GM18505 (cell line): ENCODE measurements at regions not wholly inside any gene's neighbourhood (a gene's known extent, or its start where the extent isn't known, plus 50 kb on each side); places are given as distances from the start of the nearest gene placed in this dataset.

Experiments used
- ATAC-seq: cut with Tn5 transposase; IDR thresholded peaks from one replicate; pipeline ENCODE4 v1.9.1; 2021; ENCODE audit not compliant: unreplicated experiment
- POLR2A ChIP-seq: IDR thresholded peaks from 4 replicates; pipeline ENCODE4 v1.6.1; 2011; ENCODE audit warnings: borderline replicate concordance; ENCODE audit not compliant: insufficient read depth, insufficient read length; ENCODE audit errors: extremely low read depth

- no peak for TF ChIP-seq POLR2A
These were observed 198.0 kb upstream of the EGFLAM start for GRCh38 chr5:38060354-38060753.

DNA sequence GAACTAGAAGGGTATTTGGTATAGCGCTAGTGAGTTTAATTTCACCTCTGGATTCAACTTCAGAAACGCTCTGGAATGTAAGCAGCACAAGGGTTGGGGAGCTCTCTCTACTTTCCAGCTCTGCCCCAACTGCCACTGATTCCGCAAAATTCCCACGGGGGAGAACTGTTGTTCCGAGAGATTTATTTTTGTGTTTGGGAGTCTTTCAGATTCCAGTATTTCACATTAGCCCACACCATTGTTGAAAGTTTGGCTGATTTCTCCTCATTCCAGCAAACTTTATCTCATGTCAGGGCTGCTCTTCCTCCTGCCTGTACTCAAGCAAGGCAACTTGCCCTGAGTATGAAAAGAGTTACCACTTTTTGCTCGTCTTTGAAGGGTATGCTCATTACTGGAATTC, 198.5 kb upstream of the EGFLAM start:
- no peak for ATAC-seq

More at GRCh38 chr5:38060354-38060753, 198.0 kb upstream of the EGFLAM start:
- no peak for ATAC-seq

DNA sequence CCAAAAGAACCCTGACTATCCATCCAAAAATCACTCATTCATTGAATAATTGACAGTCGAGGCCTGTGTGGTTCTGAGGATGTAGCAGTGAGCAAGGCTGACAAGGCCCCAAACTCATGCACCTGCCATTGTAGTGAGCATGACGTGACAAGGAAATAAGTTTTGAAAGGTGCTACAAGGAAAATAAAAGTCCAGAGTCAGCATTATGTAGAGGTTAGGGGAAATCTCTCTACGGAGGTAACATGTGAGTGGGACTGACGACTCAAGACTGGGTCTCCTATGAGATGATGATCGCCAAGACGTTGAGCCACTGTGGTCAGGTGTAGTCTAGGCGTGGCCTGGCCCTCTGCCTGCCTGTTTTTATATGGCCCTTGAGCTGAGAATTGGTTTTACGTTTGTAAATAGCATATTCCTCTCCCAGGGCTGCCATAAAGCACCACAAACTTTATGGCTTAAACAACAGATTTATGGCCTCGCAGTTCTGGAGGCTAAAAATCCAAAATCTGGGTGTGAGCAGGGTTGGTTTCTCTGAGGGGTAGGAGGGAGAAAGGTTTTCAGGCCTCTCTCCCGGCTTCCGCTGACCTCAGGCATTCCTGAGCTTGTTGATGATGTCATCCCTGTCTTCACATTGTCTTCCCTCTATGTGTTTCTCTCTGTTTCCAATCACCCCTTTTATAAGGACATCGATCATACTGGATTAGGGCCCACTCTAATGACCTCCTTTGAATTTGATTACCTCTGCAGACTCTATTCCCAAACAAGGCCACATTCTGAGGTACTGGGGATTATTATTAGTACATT, 206.4 kb upstream of the EGFLAM start:
- no peak for ATAC-seq
- TF ChIP-seq POLR2A: no peak

More for the DNA sequence above, 198.5 kb upstream of the EGFLAM start:
- TF ChIP-seq POLR2A: no peak

DNA sequence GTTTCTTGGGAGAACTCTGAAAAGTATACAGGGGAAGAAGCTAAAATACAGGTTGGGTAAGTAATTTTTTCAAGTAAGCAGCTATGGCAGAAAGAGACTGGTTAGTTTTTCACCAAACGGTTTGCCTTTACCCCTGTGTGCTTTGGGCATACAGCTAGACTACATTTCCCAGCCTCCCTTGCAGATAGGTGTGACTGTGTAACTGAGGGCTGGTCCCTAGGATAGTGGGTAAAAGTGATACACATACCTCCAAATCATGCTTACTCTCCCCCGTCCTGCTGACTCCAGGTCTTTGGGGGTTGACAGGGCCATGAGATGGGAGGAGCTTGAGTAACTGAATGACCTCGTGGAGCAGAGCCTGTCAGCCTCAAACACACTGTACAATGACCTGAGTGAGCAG, 208.6 kb upstream of the GDNF start:
- no peak for TF ChIP-seq POLR2A
- no peak for ATAC-seq

DNA sequence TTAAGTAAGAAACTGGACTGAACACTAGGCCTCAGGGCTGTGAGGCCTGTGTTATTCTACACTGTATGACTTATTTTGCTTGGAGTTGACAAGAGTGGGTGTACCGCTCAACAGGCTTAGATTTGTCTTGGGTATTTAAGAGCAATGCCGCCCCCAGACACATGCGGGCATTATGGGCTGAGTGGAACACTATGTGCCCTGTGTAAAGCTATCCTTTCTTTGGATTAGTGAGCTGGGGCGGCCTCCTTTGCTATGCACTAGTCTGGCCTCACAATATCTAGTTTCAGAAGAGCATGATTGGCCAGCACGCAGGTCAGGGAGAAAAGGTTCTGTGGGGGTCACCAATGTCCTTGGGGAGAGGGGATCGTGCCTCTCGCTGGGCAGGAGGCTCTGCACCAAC, 206.3 kb upstream of the GDNF start:
- TF ChIP-seq POLR2A: no peak
- ATAC-seq: no peak

- TF ChIP-seq POLR2A: no peak
- no peak for ATAC-seq
These were observed 205.6 kb upstream of the GDNF start for GRCh38 chr5:38045446-38045845.

DNA sequence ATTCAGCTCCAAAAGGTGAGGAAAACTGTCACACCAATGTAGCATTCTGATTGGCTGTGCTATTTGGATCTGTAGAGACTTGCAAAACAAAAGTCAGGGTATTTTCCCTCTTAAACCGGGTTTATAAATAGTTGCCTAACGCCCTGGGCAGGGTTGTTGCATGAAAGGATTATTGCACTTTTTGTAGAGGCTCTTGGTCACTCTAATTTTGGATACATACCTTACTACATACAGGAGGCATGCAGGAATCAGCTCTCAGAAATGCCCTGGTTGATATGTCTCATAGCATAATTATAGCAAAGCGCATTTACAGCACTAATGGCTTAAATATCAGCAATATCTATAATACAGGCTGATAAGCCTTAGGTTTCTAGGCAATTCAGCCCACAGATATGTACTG, 200.0 kb upstream of the GDNF start:
- no peak for TF ChIP-seq POLR2A
- no peak for ATAC-seq

- ATAC-seq: no peak
- no peak for TF ChIP-seq POLR2A
These were observed 199.2 kb upstream of the GDNF start for GRCh38 chr5:38039091-38039490.

GRCh38 chr5:38036765-38037164, 196.9 kb upstream of the GDNF start:
- TF ChIP-seq POLR2A: no peak

GRCh38 chr5:38032149-38032548, 192.3 kb upstream of the GDNF start:
- no peak for TF ChIP-seq POLR2A
- no peak for ATAC-seq

More at GRCh38 chr5:38036765-38037164, 196.9 kb upstream of the GDNF start:
- ATAC-seq: no peak

DNA sequence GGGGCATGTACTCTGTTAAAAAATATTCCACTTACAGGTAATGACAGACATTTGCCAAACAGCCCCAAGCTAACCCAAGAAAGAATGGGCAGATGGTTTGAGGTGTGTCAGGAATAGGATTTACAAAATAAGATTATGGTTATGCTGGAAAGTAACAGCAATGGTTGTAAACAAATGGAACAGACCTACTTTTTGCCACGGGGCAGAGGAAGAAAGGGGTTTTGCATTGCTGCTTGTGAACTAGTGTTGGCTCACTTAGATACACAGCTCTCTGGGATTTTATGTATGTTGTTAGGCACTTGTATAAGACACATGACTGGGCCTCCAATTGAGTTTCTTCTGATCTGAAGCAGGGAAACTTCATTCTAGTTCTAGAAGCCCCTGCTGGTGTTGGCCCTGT, 191.5 kb upstream of the GDNF start:
- ATAC-seq: no peak
- TF ChIP-seq POLR2A: no peak

GRCh38 chr5:38029397-38030065, 189.7 kb upstream of the GDNF start:
- no peak for ATAC-seq
- no peak for TF ChIP-seq POLR2A

GRCh38 chr5:38023799-38024198, 184.0 kb upstream of the GDNF start:
- no peak for ATAC-seq
- no peak for TF ChIP-seq POLR2A

GRCh38 chr5:38023371-38023770, 183.5 kb upstream of the GDNF start:
- ATAC-seq: no peak
- no peak for TF ChIP-seq POLR2A

- ATAC-seq: no peak
- no peak for TF ChIP-seq POLR2A
These were observed 182.8 kb upstream of the GDNF start for GRCh38 chr5:38022631-38023030.

GRCh38 chr5:38018016-38018415, 178.2 kb upstream of the GDNF start:
- no peak for ATAC-seq
- TF ChIP-seq POLR2A: no peak
